Suprapubic skin (tissue), 4 donors: ENCODE measurements at regions not wholly inside any gene's neighbourhood (a gene's known extent, or its start where the extent isn't known, plus 50 kb on each side); places are given as distances from the start of the nearest gene placed in this dataset.
A peak's percentile ranks its signal among the peaks of the same experiment; 100 is the strongest.

Experiments used
- DNase-seq, 2 donors: peaks; one replicate each; pipeline ENCODE4 v3.0.0-alpha.2; 2019; ENCODE audit warnings: low spot score in 2 of 2
- H3K27ac ChIP-seq: fragments of 200-600 bp; sonication (generic); one replicate; pipeline ENCODE4 v1.5.1; 2019
- H3K27me3 ChIP-seq: fragments of 200-600 bp; sonication (generic); one replicate; pipeline ENCODE4 v1.5.1; 2019
- H3K36me3 ChIP-seq: fragments of 200-600 bp; sonication (generic); one replicate; pipeline ENCODE4 v1.5.1; 2019
- H3K4me1 ChIP-seq: fragments of 200-600 bp; sonication (generic); one replicate; pipeline ENCODE4 v1.5.1; 2019
- H3K4me3 ChIP-seq: fragments of 200-600 bp; sonication (generic); one replicate; pipeline ENCODE4 v1.5.1; 2019; ENCODE audit warnings: mild to moderate bottlenecking
- H3K9me3 ChIP-seq: fragments of 200-600 bp; sonication (generic); one replicate; pipeline ENCODE4 v1.5.1; 2019
- EP300 ChIP-seq: sonication (generic); formaldehyde crosslinking; IDR thresholded peaks from one replicate; pipeline ENCODE4 v1.6.1; 2017; ENCODE audit warnings: antibody characterized with exemption
- POLR2A ChIP-seq, 2 donors: fragments of 450-650 bp; IDR thresholded peaks; one replicate each; pipeline ENCODE4 v1.6.1; 2017; ENCODE audit warnings: antibody characterized with exemption in 2 of 2, mild to moderate bottlenecking in 2 of 2, moderate library complexity in 2 of 2
- POLR2AphosphoS5 ChIP-seq, 3 donors: sonication (generic); formaldehyde crosslinking; IDR thresholded peaks; one replicate each; pipeline ENCODE4 v1.6.1; 2017; ENCODE audit warnings: antibody characterized with exemption in 3 of 3
- WGBS: methylation state at CpG from one replicate; pipeline ENCODE4 v1.1.5; 2018; 5-methylcytosine and 5-hydroxymethylcytosine counted together
- TF ChIP-seq, protein P1 (sequence below), 2 donors: fragments of 200-600 bp in 1 of 2; fragments of 450-650 bp in 1 of 2; sonication (generic) in 1 of 2; IDR thresholded peaks; one replicate each; pipeline ENCODE4 v1.5.1; 2016 to 2019; ENCODE audit warnings: antibody characterized with exemption in 2 of 2, mild to moderate bottlenecking in 1 of 2, moderate library complexity in 1 of 2

DNA sequence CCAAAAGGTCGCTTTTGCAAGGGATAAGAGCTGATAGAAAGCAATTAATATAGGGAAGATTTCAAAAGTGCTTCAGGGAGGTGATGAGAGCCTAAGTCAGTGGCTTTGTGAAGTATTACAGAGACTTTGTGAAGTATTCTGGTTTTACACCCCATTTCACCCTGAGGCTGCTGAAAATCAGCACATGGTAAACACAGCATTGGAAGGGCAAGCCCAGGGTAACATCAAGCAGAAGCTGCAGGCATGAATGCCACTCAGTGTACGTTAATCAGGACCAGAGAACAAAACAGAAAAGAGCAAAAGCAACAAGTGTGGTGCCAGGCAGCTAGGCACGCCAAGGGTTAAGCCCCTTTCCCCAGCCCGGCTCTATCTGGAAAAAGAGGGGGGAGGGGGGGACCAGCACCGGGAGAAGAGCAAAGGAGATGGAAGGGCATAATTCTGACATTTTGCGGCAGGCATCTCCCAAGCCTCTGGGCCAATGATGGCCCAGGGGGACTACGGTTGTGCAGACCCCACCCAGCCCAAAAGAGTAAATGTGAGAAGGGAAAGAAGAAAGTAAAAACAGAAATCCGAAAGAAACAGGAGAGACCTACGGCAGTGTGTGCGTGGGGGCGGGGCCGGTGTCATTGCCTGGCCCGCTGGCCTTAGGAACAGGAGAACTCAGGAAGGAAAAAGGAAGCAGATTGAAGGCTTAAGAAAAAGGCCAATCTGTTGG is 58.9 kb downstream of the DHRS2 start:
- peaks cover 16% of the 10 kb centered on the region for H3K4me1 ChIP-seq
- WGBS, result 12% methylated on average over 13 of the region's 13 CpGs
- H3K4me3 ChIP-seq, result peak overlapping the region; percentile 35
- no peak overlapping the region for H3K27ac ChIP-seq
- no peaks in the 10 kb centered on the region for H3K36me3 ChIP-seq
- DNase-seq, result no peak
- TF ChIP-seq POLR2A (IDR thresholded peaks at IDR 0.05), result no peak
- TF ChIP-seq, protein P1, sequence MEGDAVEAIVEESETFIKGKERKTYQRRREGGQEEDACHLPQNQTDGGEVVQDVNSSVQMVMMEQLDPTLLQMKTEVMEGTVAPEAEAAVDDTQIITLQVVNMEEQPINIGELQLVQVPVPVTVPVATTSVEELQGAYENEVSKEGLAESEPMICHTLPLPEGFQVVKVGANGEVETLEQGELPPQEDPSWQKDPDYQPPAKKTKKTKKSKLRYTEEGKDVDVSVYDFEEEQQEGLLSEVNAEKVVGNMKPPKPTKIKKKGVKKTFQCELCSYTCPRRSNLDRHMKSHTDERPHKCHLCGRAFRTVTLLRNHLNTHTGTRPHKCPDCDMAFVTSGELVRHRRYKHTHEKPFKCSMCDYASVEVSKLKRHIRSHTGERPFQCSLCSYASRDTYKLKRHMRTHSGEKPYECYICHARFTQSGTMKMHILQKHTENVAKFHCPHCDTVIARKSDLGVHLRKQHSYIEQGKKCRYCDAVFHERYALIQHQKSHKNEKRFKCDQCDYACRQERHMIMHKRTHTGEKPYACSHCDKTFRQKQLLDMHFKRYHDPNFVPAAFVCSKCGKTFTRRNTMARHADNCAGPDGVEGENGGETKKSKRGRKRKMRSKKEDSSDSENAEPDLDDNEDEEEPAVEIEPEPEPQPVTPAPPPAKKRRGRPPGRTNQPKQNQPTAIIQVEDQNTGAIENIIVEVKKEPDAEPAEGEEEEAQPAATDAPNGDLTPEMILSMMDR (IDR thresholded peaks at IDR 0.05), result no peak
- no peak for TF ChIP-seq EP300
- TF ChIP-seq POLR2AphosphoS5 (IDR thresholded peaks at IDR 0.05), result no peak
- H3K27me3 ChIP-seq, result no peaks in the 10 kb centered on the region
- H3K9me3 ChIP-seq, result no peaks in the 10 kb centered on the region

DNA sequence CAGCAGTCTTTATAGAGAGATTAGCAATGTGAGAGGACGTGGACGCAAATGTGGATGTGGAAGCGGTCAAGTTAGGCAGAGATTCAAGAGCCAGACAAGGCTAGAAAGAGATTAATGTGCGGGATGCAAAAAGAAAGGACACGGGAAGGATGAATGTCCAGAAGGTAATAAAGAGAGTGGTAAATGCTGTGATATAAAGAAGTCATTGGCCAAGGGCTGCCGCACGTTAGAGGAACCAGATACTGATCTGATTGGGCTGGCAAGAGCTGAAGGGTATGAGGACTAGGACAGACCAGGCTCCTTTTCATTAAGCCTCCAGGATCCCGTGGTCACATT is 59.5 kb downstream of the DHRS2 start:
- TF ChIP-seq EP300, result no peak
- no peak for TF ChIP-seq POLR2AphosphoS5 (IDR thresholded peaks at IDR 0.05)
- TF ChIP-seq POLR2A (IDR thresholded peaks at IDR 0.05), result no peak
- TF ChIP-seq, protein P1 (IDR thresholded peaks at IDR 0.05), result no peak
- no peak for DNase-seq
- Histone ChIP-seq H3K4me3 (peak overlapping the region; percentile 35), H3K27ac (no peak overlapping the region), H3K27me3 (no peaks in the 10 kb centered on the region), H3K9me3 (no peaks in the 10 kb centered on the region), H3K36me3 (no peaks in the 10 kb centered on the region), H3K4me1 (peaks cover 16% of the 10 kb centered on the region)
- 42% methylated on average over 8 of the region's 8 CpGs for WGBS

DNA sequence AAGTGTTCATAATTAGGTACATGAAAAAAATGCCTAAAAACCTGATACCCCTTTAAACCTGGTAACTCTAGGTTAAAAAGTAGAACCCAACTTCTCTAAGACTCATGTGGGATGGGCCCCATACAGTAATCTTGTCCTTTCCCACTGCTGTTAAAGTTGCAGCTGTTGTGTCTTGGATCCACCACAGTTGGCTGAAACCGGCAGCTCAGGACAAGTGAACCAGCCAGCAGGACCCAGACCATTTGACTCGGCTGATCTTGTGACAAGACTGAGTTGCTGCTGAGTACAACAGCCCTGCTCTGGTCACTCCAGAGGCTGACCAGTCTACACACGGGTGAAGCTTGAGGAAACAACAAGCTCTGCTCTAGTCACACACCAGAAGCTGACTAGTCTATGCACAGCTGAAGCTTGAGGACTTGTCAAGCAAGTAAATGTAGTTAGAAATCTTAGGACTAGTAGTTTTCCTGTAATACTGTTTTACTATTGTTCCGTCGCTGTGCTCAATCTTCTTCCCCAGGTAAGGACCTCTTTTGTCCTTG is 60.6 kb downstream of the DHRS2 start:
- no peak for TF ChIP-seq POLR2A (IDR thresholded peaks at IDR 0.05)
- no peak for TF ChIP-seq POLR2AphosphoS5 (IDR thresholded peaks at IDR 0.05)
- TF ChIP-seq, protein P1 (IDR thresholded peaks at IDR 0.05), result no peak
- no peak for TF ChIP-seq EP300
- H3K9me3 ChIP-seq, result no peaks in the 10 kb centered on the region
- no peaks in the 10 kb centered on the region for H3K27me3 ChIP-seq
- DNase-seq, result no peak
- H3K27ac ChIP-seq, result no peak overlapping the region
- H3K4me3 ChIP-seq, result no peak overlapping the region
- H3K4me1 ChIP-seq, result peaks cover 16% of the 10 kb centered on the region
- no peaks in the 10 kb centered on the region for H3K36me3 ChIP-seq
- 85% methylated on average over 3 of the region's 5 CpGs for WGBS

DNA sequence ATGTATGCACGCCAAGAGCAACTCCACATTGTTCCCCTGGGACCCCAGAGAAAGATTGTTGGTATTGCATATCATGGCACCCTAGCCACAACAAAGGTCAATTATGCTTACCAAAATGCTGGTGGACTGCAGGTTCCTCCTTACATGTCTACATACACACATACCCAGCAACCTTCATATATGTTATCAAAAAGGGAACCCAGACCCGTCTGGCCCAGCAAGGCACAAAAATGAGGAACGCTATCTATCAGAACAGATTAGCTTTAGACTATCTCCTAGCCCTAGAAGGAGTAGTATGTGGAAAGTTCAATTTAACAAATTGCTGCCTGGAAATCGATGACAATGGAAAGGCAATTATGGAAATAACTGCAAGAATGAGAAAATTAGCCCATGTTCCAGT is 61.5 kb downstream of the DHRS2 start:
- Histone ChIP-seq H3K27ac (no peak overlapping the region), H3K4me3 (no peak overlapping the region), H3K27me3 (no peaks in the 10 kb centered on the region), H3K9me3 (no peaks in the 10 kb centered on the region), H3K4me1 (peaks cover 16% of the 10 kb centered on the region), H3K36me3 (no peaks in the 10 kb centered on the region)
- WGBS, result 90% methylated on average over 4 of the region's 4 CpGs
- DNase-seq, result no peak
- TF ChIP-seq POLR2A (IDR thresholded peaks at IDR 0.05), result no peak
- TF ChIP-seq, protein P1 (IDR thresholded peaks at IDR 0.05), result no peak
- no peak for TF ChIP-seq POLR2AphosphoS5 (IDR thresholded peaks at IDR 0.05)
- TF ChIP-seq EP300, result no peak

DNA sequence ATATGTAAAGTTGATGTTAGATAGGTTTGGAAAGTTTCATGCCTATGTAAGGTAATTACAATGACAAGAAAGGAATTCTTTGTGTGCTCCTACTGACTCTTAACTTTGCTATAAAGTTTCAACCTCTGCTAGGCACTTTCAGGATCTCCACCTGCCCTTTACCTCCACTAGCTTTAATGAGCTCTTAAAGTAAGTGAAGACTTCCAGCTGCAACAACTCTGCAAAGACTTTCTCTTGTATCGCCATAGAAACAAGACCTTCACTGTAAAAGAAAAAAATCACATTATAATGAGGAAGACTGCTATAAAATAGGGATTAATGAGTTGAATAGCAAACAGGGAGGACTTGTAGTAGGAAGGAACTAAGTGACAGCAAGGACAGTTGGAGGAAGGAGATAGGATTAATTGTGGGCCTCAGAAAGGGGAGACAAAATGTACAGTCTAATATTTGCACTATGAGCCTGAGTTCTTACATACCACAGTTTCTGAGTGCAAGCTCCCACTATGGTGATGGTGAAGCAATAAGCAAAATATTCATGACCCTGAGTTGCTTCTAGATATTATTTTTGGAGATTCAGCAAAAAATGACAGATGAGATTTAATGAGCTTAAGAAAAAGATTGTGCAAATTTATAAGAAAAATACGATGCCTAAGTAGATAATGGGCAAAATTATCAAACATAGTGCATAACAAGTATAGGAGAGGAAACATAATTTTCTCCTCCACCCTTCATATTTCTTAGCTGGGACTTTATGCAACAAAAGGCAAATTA is 66.7 kb downstream of the DHRS2 start:
- Histone ChIP-seq H3K27ac (no peak overlapping the region), H3K9me3 (peaks cover 5% of the 10 kb centered on the region), H3K4me3 (no peak overlapping the region), H3K4me1 (no peaks in the 10 kb centered on the region), H3K27me3 (peaks cover 2% of the 10 kb centered on the region), H3K36me3 (no peaks in the 10 kb centered on the region)
- no peak for TF ChIP-seq EP300
- TF ChIP-seq POLR2A (IDR thresholded peaks at IDR 0.05), result no peak
- TF ChIP-seq, protein P1 (IDR thresholded peaks at IDR 0.05), result no peak
- TF ChIP-seq POLR2AphosphoS5 (IDR thresholded peaks at IDR 0.05), result no peak
- WGBS, result 61% methylated on average over 2 of the region's 2 CpGs
- no peak for DNase-seq
